22Rv1 (cell line): ENCODE measurements at regions not wholly inside any gene's neighbourhood (a gene's known extent, or its start where the extent isn't known, plus 50 kb on each side); places are given as distances from the start of the nearest gene placed in this dataset.

Experiments used
- CTCF ChIP-seq: fragments of 450-650 bp; IDR thresholded peaks from 2 replicates; pipeline ENCODE4 v1.5.1; 2017; ENCODE audit warnings: mild to moderate bottlenecking
- ZFX ChIP-seq: fragments of 450-650 bp; IDR thresholded peaks from 2 replicates; pipeline ENCODE4 v1.6.1; 2017; ENCODE audit warnings: antibody characterized with exemption, borderline replicate concordance

DNA sequence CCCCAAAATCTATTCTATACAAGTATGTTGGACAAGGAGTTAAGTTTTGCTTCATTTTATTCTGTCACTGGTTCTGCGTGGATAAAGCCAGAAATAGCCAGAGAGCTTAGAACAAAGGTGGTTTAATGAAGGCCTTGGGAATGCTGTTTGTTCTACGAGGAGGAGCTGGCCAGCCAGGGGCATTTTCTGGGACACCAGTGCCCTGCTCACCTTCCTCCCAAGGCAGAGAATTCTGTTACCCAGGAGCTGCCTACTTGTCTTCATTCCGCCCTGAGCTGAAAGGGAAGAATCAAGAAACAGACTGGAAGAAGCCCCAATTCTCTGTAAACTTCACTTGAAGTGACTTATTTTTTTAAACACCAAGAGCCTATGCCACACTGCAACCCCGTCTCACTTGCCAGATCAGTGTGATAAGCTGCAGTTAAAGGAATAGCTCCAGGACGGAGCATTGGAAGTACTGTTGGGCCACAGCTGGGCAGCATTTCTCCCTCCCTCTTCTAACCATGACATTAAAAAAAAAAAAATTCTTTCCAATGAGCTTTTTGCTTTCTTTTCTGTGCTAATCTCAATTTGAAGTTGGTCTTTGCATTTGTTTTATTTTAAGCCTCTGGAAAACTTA, 149.8 kb upstream of the DYNLRB2 start:
- TF ChIP-seq CTCF (no peak), ZFX (no peak)
